ENCODE measurements at regions not wholly inside any gene's neighbourhood (a gene's known extent, or its start where the extent isn't known, plus 50 kb on each side); places are given as distances from the start of the nearest gene placed in this dataset.

DNA sequence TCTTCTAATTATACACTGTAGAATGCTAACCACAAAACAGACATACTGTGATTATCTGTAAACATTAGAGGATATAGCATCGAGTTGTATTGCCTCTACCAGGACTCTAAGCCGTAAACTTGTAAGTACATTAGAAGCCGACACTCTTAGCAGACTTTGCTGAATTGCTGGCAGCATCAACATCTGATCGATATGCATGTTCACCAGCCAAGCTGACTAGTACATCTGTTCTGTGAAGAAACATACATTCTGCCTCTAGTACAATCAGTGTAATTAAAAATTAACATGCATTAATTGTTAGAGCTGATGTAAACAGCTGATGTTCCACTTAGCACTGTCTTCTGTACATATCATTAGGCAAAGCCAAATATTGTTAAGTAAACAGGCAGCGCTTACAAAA, 502.2 kb downstream of the NR4A2 start:
- Histone ChIP-seq H2AFZ (ENCODE audit: low read depth, low read length) (no peak overlapping the region), H3K79me2 (ENCODE audit: insufficient read depth, low read length) (no peaks in the 10 kb centered on the region), H4K20me1 (ENCODE audit: insufficient read depth, low read length) (no peaks in the 10 kb centered on the region), H3K4me1 (ENCODE audit: insufficient read depth, low read length) (no peaks in the 10 kb centered on the region), H3K9ac (ENCODE audit: low read length) (no peak overlapping the region), H3K4me2 (ENCODE audit: low read length) (no peak overlapping the region), H3K27ac (ENCODE audit: low read depth, low read length) (no peak overlapping the region), H3K9me3 (ENCODE audit: insufficient read depth, low read depth, low read length) (no peaks in the 10 kb centered on the region), H3K27me3 (ENCODE audit: insufficient read depth, low read length) (no peaks in the 10 kb centered on the region), H3K4me3 (ENCODE audit: insufficient read depth, low read depth, low read length) (no peak overlapping the region), H3K36me3 (ENCODE audit: insufficient read depth, low read length) (no peaks in the 10 kb centered on the region)
- Mint-ChIP-seq H3K27ac (ENCODE audit: unreplicated experiment) (no peak overlapping the region), H3K4me3 (ENCODE audit: unreplicated experiment) (no peak overlapping the region), H3K4me1 (ENCODE audit: low read depth, unreplicated experiment) (peaks cover 8% of the 10 kb centered on the region), H3K9me3 (ENCODE audit: unreplicated experiment) (no peaks in the 10 kb centered on the region), H3K27me3 (ENCODE audit: low read depth, unreplicated experiment) (no peaks in the 10 kb centered on the region), H3K36me3 (ENCODE audit: low read depth, unreplicated experiment) (no peaks in the 10 kb centered on the region)
- FAIRE-seq: no peak
- TF ChIP-seq, protein P1, sequence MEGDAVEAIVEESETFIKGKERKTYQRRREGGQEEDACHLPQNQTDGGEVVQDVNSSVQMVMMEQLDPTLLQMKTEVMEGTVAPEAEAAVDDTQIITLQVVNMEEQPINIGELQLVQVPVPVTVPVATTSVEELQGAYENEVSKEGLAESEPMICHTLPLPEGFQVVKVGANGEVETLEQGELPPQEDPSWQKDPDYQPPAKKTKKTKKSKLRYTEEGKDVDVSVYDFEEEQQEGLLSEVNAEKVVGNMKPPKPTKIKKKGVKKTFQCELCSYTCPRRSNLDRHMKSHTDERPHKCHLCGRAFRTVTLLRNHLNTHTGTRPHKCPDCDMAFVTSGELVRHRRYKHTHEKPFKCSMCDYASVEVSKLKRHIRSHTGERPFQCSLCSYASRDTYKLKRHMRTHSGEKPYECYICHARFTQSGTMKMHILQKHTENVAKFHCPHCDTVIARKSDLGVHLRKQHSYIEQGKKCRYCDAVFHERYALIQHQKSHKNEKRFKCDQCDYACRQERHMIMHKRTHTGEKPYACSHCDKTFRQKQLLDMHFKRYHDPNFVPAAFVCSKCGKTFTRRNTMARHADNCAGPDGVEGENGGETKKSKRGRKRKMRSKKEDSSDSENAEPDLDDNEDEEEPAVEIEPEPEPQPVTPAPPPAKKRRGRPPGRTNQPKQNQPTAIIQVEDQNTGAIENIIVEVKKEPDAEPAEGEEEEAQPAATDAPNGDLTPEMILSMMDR (IDR thresholded peaks at IDR 0.05; ENCODE audit: insufficient read depth, low read depth, low read length): no peak
- TF ChIP-seq EZH2 (IDR thresholded peaks at IDR 0.05; ENCODE audit: insufficient read depth, low read length): no peak
- no peak for DNase-seq (ENCODE audit: low read depth)

DNA sequence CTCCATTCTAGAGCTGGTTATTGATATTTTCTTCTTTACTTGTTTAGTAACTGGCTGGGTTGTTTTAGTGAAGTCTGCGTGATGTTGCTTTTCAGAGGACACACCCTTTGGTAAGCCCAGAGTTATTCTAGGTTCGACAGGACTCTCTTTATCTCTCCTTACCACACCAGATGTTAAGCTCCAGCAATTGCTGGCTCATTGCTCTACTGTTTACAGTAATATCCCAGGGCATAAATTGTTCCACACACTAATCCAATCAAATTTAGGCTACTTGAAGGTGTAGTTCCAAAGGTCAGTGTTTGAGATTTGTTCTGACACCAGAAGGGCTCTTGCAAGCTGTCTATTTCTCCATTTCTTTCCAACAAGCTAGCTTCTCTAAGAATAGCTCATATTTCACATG, 506.6 kb downstream of the NR4A2 start:
- Histone ChIP-seq H3K4me2 (ENCODE audit: low read length) (no peak overlapping the region), H4K20me1 (ENCODE audit: insufficient read depth, low read length) (no peaks in the 10 kb centered on the region), H3K9ac (ENCODE audit: low read length) (no peak overlapping the region), H3K79me2 (ENCODE audit: insufficient read depth, low read length) (no peaks in the 10 kb centered on the region), H3K27me3 (ENCODE audit: insufficient read depth, low read length) (no peaks in the 10 kb centered on the region), H3K27ac (ENCODE audit: low read depth, low read length) (no peak overlapping the region), H3K9me3 (ENCODE audit: insufficient read depth, low read depth, low read length) (no peaks in the 10 kb centered on the region), H3K4me3 (ENCODE audit: insufficient read depth, low read depth, low read length) (no peak overlapping the region), H3K4me1 (ENCODE audit: insufficient read depth, low read length) (no peaks in the 10 kb centered on the region), H3K36me3 (ENCODE audit: insufficient read depth, low read length) (no peaks in the 10 kb centered on the region), H2AFZ (ENCODE audit: low read depth, low read length) (no peak overlapping the region)
- Mint-ChIP-seq H3K9me3 (ENCODE audit: unreplicated experiment) (no peaks in the 10 kb centered on the region), H3K4me3 (ENCODE audit: unreplicated experiment) (no peak overlapping the region), H3K27ac (ENCODE audit: unreplicated experiment) (no peak overlapping the region), H3K27me3 (ENCODE audit: low read depth, unreplicated experiment) (no peaks in the 10 kb centered on the region), H3K36me3 (ENCODE audit: low read depth, unreplicated experiment) (no peaks in the 10 kb centered on the region), H3K4me1 (ENCODE audit: low read depth, unreplicated experiment) (peaks cover 3% of the 10 kb centered on the region)
- TF ChIP-seq, protein P1 (IDR thresholded peaks at IDR 0.05; ENCODE audit: insufficient read depth, low read depth, low read length): no peak
- TF ChIP-seq EZH2 (IDR thresholded peaks at IDR 0.05; ENCODE audit: insufficient read depth, low read length): no peak
- no peak for FAIRE-seq
- DNase-seq (ENCODE audit: low read depth): no peak

DNA sequence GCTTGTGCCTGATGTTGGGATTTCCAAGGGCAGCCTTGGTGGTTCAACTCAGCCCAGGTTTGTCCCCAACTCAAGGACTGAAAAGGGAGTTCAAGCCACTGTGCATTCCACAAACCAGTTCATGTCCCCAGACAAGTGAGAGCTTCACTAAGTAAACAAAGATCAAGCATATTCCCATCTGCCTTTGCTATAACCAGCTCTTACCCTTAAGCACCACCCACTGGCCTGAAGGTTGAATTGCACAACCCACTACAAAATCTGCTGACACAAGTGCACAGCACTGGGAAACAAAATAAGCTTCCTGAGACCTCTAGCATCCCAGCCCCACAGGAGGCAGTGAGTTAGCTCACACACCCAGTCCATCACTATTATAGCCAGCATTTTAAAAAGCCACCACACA, 516.7 kb downstream of the NR4A2 start:
- H3K79me2 ChIP-seq (ENCODE audit: insufficient read depth, low read length): no peaks in the 10 kb centered on the region
- H3K27ac Mint-ChIP-seq (ENCODE audit: unreplicated experiment): no peak overlapping the region
- H3K9me3 Mint-ChIP-seq (ENCODE audit: unreplicated experiment): peaks cover 6% of the 10 kb centered on the region
- DNase-seq (ENCODE audit: low read depth) (no peak), FAIRE-seq (no peak)
- no peaks in the 10 kb centered on the region for H3K4me1 ChIP-seq (ENCODE audit: insufficient read depth, low read length)
- no peak overlapping the region for H3K27ac ChIP-seq (ENCODE audit: low read depth, low read length)
- H3K27me3 Mint-ChIP-seq (ENCODE audit: low read depth, unreplicated experiment): no peaks in the 10 kb centered on the region
- no peaks in the 10 kb centered on the region for H3K4me1 Mint-ChIP-seq (ENCODE audit: low read depth, unreplicated experiment)
- TF ChIP-seq, protein P1 (IDR thresholded peaks at IDR 0.05; ENCODE audit: insufficient read depth, low read depth, low read length): peak; percentile 20
- no peak for TF ChIP-seq EZH2 (IDR thresholded peaks at IDR 0.05; ENCODE audit: insufficient read depth, low read length)
- H3K4me3 Mint-ChIP-seq (ENCODE audit: unreplicated experiment): no peak overlapping the region
- H3K9me3 ChIP-seq (ENCODE audit: insufficient read depth, low read depth, low read length): peaks cover 7% of the 10 kb centered on the region
- H4K20me1 ChIP-seq (ENCODE audit: insufficient read depth, low read length): no peaks in the 10 kb centered on the region
- H2AFZ ChIP-seq (ENCODE audit: low read depth, low read length): no peak overlapping the region
- H3K4me2 ChIP-seq (ENCODE audit: low read length): no peak overlapping the region
- no peaks in the 10 kb centered on the region for H3K36me3 Mint-ChIP-seq (ENCODE audit: low read depth, unreplicated experiment)
- H3K4me3 ChIP-seq (ENCODE audit: insufficient read depth, low read depth, low read length): no peak overlapping the region
- H3K36me3 ChIP-seq (ENCODE audit: insufficient read depth, low read length): no peaks in the 10 kb centered on the region
- no peak overlapping the region for H3K9ac ChIP-seq (ENCODE audit: low read length)
- no peaks in the 10 kb centered on the region for H3K27me3 ChIP-seq (ENCODE audit: insufficient read depth, low read length)

Data from astrocyte (in vitro differentiated cells and primary cell).